ENCODE measurements at regions not wholly inside any gene's neighbourhood (a gene's known extent, or its start where the extent isn't known, plus 50 kb on each side); places are given as distances from the start of the nearest gene placed in this dataset.

DNA sequence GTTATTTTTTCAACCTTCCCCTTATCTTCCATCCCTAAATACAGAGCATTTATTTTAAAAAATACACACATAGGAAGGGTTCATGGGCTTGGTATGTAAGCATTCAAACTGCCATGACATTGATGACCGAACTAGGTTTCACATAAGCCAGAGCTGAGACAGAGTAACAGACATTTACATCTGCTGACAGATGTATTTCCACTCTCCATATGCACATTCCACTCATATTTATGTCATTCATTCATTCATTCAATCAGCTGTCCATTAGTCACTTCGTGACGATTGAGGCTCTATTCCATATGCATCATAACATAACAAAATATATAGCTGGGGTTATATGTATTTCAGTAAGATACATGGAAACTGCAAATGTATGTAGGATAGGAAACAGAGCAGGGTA is 145.5 kb upstream of the OTX2 start:
- no peak overlapping the region for H3K27ac Mint-ChIP-seq
- ChIA-PET POLR2A (no interaction called here), CTCF (no interaction called here)
- intact Hi-C loops (cut with micrococcal nuclease), result no loop called here
- no peaks in the 10 kb centered on the region for H3K4me1 Mint-ChIP-seq (ENCODE audit: low read depth)
- TF ChIP-seq, protein P1, sequence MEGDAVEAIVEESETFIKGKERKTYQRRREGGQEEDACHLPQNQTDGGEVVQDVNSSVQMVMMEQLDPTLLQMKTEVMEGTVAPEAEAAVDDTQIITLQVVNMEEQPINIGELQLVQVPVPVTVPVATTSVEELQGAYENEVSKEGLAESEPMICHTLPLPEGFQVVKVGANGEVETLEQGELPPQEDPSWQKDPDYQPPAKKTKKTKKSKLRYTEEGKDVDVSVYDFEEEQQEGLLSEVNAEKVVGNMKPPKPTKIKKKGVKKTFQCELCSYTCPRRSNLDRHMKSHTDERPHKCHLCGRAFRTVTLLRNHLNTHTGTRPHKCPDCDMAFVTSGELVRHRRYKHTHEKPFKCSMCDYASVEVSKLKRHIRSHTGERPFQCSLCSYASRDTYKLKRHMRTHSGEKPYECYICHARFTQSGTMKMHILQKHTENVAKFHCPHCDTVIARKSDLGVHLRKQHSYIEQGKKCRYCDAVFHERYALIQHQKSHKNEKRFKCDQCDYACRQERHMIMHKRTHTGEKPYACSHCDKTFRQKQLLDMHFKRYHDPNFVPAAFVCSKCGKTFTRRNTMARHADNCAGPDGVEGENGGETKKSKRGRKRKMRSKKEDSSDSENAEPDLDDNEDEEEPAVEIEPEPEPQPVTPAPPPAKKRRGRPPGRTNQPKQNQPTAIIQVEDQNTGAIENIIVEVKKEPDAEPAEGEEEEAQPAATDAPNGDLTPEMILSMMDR (IDR thresholded peaks at IDR 0.05), result no peak
- H3K4me3 Mint-ChIP-seq, result no peak overlapping the region
- H3K36me3 Mint-ChIP-seq (ENCODE audit: low read depth), result no peaks in the 10 kb centered on the region
- peaks cover 15% of the 10 kb centered on the region for H3K27me3 Mint-ChIP-seq
- H3K9me3 Mint-ChIP-seq, result no peaks in the 10 kb centered on the region
- ATAC-seq, result no peak
- no peak for DNase-seq

DNA sequence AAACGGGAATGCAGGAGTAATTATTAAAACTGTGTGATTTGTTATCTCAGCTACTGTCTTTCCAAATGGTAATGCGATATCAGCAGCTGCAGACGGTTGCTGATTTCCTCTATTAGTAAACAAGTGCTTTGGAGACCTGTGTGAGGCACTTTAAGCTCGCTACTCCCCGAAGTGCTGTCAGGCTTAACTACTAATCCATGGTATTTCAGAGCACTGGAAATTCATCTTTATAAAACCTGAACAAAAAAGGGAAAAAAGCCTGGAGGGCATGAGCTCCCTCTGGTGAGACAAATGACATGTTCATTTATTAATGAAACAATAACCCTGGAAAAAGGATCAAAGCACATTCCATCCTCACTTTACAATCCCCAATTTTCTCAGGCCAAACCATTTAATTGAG is 143.6 kb upstream of the OTX2 start:
- DNase-seq, result no peak
- intact Hi-C loops (cut with micrococcal nuclease), result no loop called here
- Mint-ChIP-seq H3K36me3 (ENCODE audit: low read depth) (no peaks in the 10 kb centered on the region), H3K27me3 (peaks cover 14% of the 10 kb centered on the region), H3K4me1 (ENCODE audit: low read depth) (no peaks in the 10 kb centered on the region), H3K4me3 (no peak overlapping the region), H3K9me3 (no peaks in the 10 kb centered on the region), H3K27ac (no peak overlapping the region)
- ChIA-PET CTCF (no interaction called here), POLR2A (no interaction called here)
- no peak for ATAC-seq
- TF ChIP-seq, protein P1 (IDR thresholded peaks at IDR 0.05), result no peak

GRCh38 chr14:56952766-56953473 is 142.6 kb upstream of the OTX2 start:
- Mint-ChIP-seq H3K27ac (no peak overlapping the region), H3K4me3 (no peak overlapping the region), H3K9me3 (no peaks in the 10 kb centered on the region), H3K4me1 (ENCODE audit: low read depth) (no peaks in the 10 kb centered on the region), H3K36me3 (ENCODE audit: low read depth) (no peaks in the 10 kb centered on the region), H3K27me3 (peaks cover 12% of the 10 kb centered on the region)
- no peak for DNase-seq
- ATAC-seq, result no peak
- TF ChIP-seq, protein P1 (IDR thresholded peaks at IDR 0.05), result no peak
- intact Hi-C loops (cut with micrococcal nuclease), result no loop called here
- ChIA-PET POLR2A (no interaction called here), CTCF (no interaction called here)

- no peaks in the 10 kb centered on the region for H3K36me3 Mint-ChIP-seq (ENCODE audit: low read depth)
- no peak overlapping the region for H3K4me3 Mint-ChIP-seq
- intact Hi-C loops (cut with micrococcal nuclease), result no loop called here
- TF ChIP-seq, protein P1 (IDR thresholded peaks at IDR 0.05), result no peak
- no peaks in the 10 kb centered on the region for H3K9me3 Mint-ChIP-seq
- no peak for ATAC-seq
- ChIA-PET POLR2A (no interaction called here), CTCF (no interaction called here)
- no peak overlapping the region for H3K27ac Mint-ChIP-seq
- DNase-seq, result no peak
- H3K4me1 Mint-ChIP-seq (ENCODE audit: low read depth), result no peaks in the 10 kb centered on the region
- peaks cover 3% of the 10 kb centered on the region for H3K27me3 Mint-ChIP-seq
Measured at GRCh38 chr14:56949828-56950227, 139.5 kb upstream of the OTX2 start.

DNA sequence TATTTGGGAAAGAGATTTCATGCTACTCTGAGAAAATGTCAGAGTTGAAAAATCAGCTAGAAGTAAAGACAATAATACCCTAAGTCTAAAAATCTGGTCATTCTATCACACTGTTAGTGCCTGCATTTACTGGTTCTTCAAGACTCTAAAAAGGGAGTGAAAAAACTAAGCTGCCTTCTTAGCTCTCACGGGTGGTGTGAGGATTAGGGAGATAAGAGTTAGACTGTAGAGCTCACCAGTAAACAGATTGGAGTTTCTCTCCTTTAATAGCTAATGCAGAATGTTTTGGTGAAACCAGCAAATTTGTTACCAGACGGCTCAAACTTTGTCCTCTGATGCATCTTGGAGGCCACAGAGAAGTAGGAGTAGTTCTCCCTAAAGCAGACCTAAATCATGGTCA is 135.0 kb upstream of the OTX2 start:
- ChIA-PET CTCF (no interaction called here), POLR2A (no interaction called here)
- intact Hi-C loops (cut with micrococcal nuclease), result no loop called here
- H3K36me3 Mint-ChIP-seq (ENCODE audit: low read depth), result no peaks in the 10 kb centered on the region
- no peak overlapping the region for H3K4me3 Mint-ChIP-seq
- H3K27me3 Mint-ChIP-seq, result peaks cover 4% of the 10 kb centered on the region
- no peak for ATAC-seq
- DNase-seq, result no peak
- H3K4me1 Mint-ChIP-seq (ENCODE audit: low read depth), result no peaks in the 10 kb centered on the region
- no peaks in the 10 kb centered on the region for H3K9me3 Mint-ChIP-seq
- TF ChIP-seq, protein P1 (IDR thresholded peaks at IDR 0.05), result no peak
- no peak overlapping the region for H3K27ac Mint-ChIP-seq

Data from activated CD8-positive, alpha-beta T cell treated with anti-CD3 and anti-CD28 coated beads for 36 hours (primary cell).